Inflammatory macrophage (primary cell): ENCODE measurements at regions not wholly inside any gene's neighbourhood (a gene's known extent, or its start where the extent isn't known, plus 50 kb on each side); places are given as distances from the start of the nearest gene placed in this dataset.

Experiments
- DNase-seq, 2 donors: peaks; one replicate each; pipeline ENCODE4 v3.0.0-alpha.2; 2020 to 2022

GRCh38 chr16:86775511-86775921, 197.2 kb downstream of the FOXL1 start:
- DNase-seq: no peak

- no peak for DNase-seq
Observed at GRCh38 chr16:86777381-86777946, 199.1 kb downstream of the FOXL1 start.

- DNase-seq: no peak
Observed at GRCh38 chr16:86778108-86778745, 199.9 kb downstream of the FOXL1 start.

- no peak for DNase-seq
Observed at GRCh38 chr16:86778978-86779377, 200.6 kb downstream of the FOXL1 start.

- DNase-seq: no peak
Observed at GRCh38 chr16:86781046-86781445, 202.7 kb downstream of the FOXL1 start.

GRCh38 chr16:86783636-86784626, 205.6 kb downstream of the FOXL1 start:
- DNase-seq: no peak

GRCh38 chr16:86786338-86786737, 208.0 kb downstream of the FOXL1 start:
- no peak for DNase-seq

- no peak for DNase-seq
Observed at GRCh38 chr16:86786994-86787393, 208.6 kb downstream of the FOXL1 start.

- no peak for DNase-seq
Observed at GRCh38 chr16:86787538-86787937, 209.2 kb downstream of the FOXL1 start.

- DNase-seq: no peak
Observed at GRCh38 chr16:86789621-86790051, 211.3 kb downstream of the FOXL1 start.

GRCh38 chr16:86791287-86792035, 213.1 kb downstream of the FOXL1 start:
- DNase-seq: no peak

- DNase-seq: no peak
Observed at GRCh38 chr16:86794216-86794864, 216.0 kb downstream of the FOXL1 start.

GRCh38 chr16:86797700-86798099, 219.4 kb downstream of the FOXL1 start:
- DNase-seq: no peak

- no peak for DNase-seq
Observed at GRCh38 chr16:86798247-86799041, 220.1 kb downstream of the FOXL1 start.

GRCh38 chr16:86799367-86799766, 221.0 kb downstream of the FOXL1 start:
- no peak for DNase-seq

GRCh38 chr16:86800894-86801293, 222.5 kb downstream of the FOXL1 start:
- DNase-seq: no peak

GRCh38 chr16:86802013-86802412, 223.7 kb downstream of the FOXL1 start:
- DNase-seq: no peak

- DNase-seq: no peak
Observed at GRCh38 chr16:86805188-86805587, 226.8 kb downstream of the FOXL1 start.

- no peak for DNase-seq
Observed at GRCh38 chr16:86806181-86806837, 228.0 kb downstream of the FOXL1 start.

GRCh38 chr16:86806838-86807351, 228.5 kb downstream of the FOXL1 start:
- DNase-seq: no peak
